ENCODE measurements at regions not wholly inside any gene's neighbourhood (a gene's known extent, or its start where the extent isn't known, plus 50 kb on each side); places are given as distances from the start of the nearest gene placed in this dataset.

DNA sequence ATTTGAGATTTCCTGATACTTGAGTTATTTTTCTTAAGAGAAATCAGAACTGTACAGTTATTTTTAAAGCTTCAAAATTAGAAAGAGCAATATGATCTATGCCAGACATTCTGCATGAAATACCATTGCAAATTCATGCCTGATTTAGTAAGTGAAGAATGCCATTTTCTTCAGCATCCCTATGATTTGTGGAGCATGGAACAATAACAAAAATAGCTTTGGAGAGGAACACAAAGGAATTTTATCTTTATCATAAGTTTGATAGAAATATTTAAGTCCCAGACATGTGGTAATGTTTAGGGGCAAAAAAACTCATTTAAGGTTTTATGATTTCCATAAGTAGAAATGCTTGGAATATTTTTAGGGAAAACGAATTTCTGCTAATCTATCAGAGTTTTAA, 1863.4 kb downstream of the EFNA5 start:
- H3K27ac ChIP-seq (ENCODE audit: low read depth in 1 of 2, low read length in 2 of 2): no peak overlapping the region

More for the DNA sequence above, 1863.4 kb downstream of the EFNA5 start:
- Histone ChIP-seq H3K36me3 (ENCODE audit: control insufficient read depth in 4 of 4, insufficient read depth in 3 of 4, low read depth in 1 of 4, low read length in 3 of 4) (no peaks in the 10 kb centered on the region), H3K4me1 (ENCODE audit: control insufficient read depth in 4 of 4, insufficient read depth in 4 of 4, low read length in 3 of 4) (no peaks in the 10 kb centered on the region), H3K27me3 (ENCODE audit: control insufficient read depth in 4 of 4, insufficient read depth in 4 of 4, low read length in 3 of 4) (no peaks in the 10 kb centered on the region), H3K4me3 (ENCODE audit: low read depth in 1 of 3, low read length in 3 of 3) (no peak overlapping the region), H3K9me3 (ENCODE audit: control insufficient read depth in 4 of 4, low read length in 3 of 4) (no peaks in the 10 kb centered on the region), H3K9ac (ENCODE audit: low read depth in 1 of 2, low read length in 2 of 2) (no peak overlapping the region)
- TF ChIP-seq RXRA (IDR thresholded peaks at IDR 0.05): no peak
- no peak for TF ChIP-seq ZBTB33 (IDR thresholded peaks at IDR 0.05)
- TF ChIP-seq EGR1 (IDR thresholded peaks at IDR 0.05; ENCODE audit: low read depth in 2 of 2): no peak
- TF ChIP-seq HNF4A (conservative IDR thresholded peaks at IDR 0.05): no peak
- TF ChIP-seq GABPA (IDR thresholded peaks at IDR 0.05 in 1 of 2, conservative IDR thresholded peaks at IDR 0.05 in 1 of 2): no peak
- no peak for TF ChIP-seq NR2F2 (IDR thresholded peaks at IDR 0.05)
- no peak for TF ChIP-seq FOXA1 (IDR thresholded peaks at IDR 0.05)
- TF ChIP-seq REST (IDR thresholded peaks at IDR 0.05): no peak
- TF ChIP-seq YY1 (IDR thresholded peaks at IDR 0.05): no peak
- TF ChIP-seq HNF4G (IDR thresholded peaks at IDR 0.05): no peak
- TF ChIP-seq, protein P1, sequence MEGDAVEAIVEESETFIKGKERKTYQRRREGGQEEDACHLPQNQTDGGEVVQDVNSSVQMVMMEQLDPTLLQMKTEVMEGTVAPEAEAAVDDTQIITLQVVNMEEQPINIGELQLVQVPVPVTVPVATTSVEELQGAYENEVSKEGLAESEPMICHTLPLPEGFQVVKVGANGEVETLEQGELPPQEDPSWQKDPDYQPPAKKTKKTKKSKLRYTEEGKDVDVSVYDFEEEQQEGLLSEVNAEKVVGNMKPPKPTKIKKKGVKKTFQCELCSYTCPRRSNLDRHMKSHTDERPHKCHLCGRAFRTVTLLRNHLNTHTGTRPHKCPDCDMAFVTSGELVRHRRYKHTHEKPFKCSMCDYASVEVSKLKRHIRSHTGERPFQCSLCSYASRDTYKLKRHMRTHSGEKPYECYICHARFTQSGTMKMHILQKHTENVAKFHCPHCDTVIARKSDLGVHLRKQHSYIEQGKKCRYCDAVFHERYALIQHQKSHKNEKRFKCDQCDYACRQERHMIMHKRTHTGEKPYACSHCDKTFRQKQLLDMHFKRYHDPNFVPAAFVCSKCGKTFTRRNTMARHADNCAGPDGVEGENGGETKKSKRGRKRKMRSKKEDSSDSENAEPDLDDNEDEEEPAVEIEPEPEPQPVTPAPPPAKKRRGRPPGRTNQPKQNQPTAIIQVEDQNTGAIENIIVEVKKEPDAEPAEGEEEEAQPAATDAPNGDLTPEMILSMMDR (IDR thresholded peaks at IDR 0.05; ENCODE audit: low read depth, low read length, missing input control): no peak
- TF ChIP-seq TAF1 (conservative IDR thresholded peaks at IDR 0.05): no peak
- TF ChIP-seq JUND (IDR thresholded peaks at IDR 0.05): no peak
- TF ChIP-seq ATF3 (IDR thresholded peaks at IDR 0.05): no peak
- 21% methylated on average over 1 of the region's 1 CpG for WGBS
- DNase-seq (ENCODE audit: low spot score): no peak

Data from liver (tissue), 8 donors.